HCT116 (cell line): ENCODE measurements at regions not wholly inside any gene's neighbourhood (a gene's known extent, or its start where the extent isn't known, plus 50 kb on each side); places are given as distances from the start of the nearest gene placed in this dataset.

Source experiments
- ATAC-seq: fragments of 200-7000 bp; cut with Tn5 transposase; 2 replicates; pipeline ENCODE4 v1.9.1; 2020; ENCODE audit warnings: mild to moderate bottlenecking, moderate library complexity
- BruUV-seq: library from RNA; stranded (reverse); fragments of 400-500 nt; replicated peaks from 2 replicates; lab custom pipeline; 2021; lab: Mats Ljungman, UMichigan
- CTCF ChIA-PET: fragments of 300-600 bp; sonication (Branson Sonifier 250); formaldehyde crosslinking; loops from one replicate; lab custom pipeline; 2021; ENCODE audit warnings: antibody characterized with exemption; lab: Charles Lee
- POLR2A ChIA-PET: fragments of 300-600, 350-600 bp; sonication (Branson Sonifier 250); formaldehyde crosslinking; loops from one replicate; lab custom pipeline; 2021; ENCODE audit warnings: antibody characterized with exemption; lab: Charles Lee
- RAD21 ChIA-PET, 2 experiments: fragments of 300-600 bp; sonication (Branson Sonifier 250); formaldehyde crosslinking; loops; one replicate each; lab custom pipeline; 2023; ENCODE audit warnings: low total read pairs in 2 of 2; ENCODE audit not compliant: uncharacterized antibody in 2 of 2, unreplicated experiment in 2 of 2, low non-redundant PET in 1 of 2; lab: Charles Lee
- DNase-seq: peaks from one replicate; pipeline ENCODE4 v3.0.0-alpha.2; 2010; ENCODE audit warnings: low read depth, low spot score
- H2AFZ ChIP-seq: fragments of 200-600 bp; shearing (Covaris generic), sonication (generic); 2 replicates; pipeline ENCODE4 v1.6.1; 2017; ENCODE audit warnings: low read depth, mixed run types, mixed read lengths, antibody characterized with exemption, low read length; ENCODE audit not compliant: poor library complexity, severe bottlenecking
- H3K27ac ChIP-seq: 2 replicates; pipeline ENCODE4 v1.5.1; 2012; ENCODE audit warnings: low read depth, low read length
- H3K27me3 ChIP-seq: fragments of 200-600 bp; sonication (generic); 2 replicates; pipeline ENCODE4 v1.6.1; 2016; ENCODE audit warnings: mixed run types, low read length, mixed read lengths; ENCODE audit not compliant: insufficient read depth
- H3K36me3 ChIP-seq, 2 experiments: fragments of 200-500 bp in 1 of 2; fragments of 200-600 bp in 1 of 2; sonication (Bioruptor generic) in 1 of 2; sonication (generic) in 1 of 2; 2 replicates each; pipeline versions ENCODE4 v1.5.1 to v1.6.1; 2014 to 2016; ENCODE audit warnings: low read length in 2 of 2, inconsistent platforms in 1 of 2, mixed read lengths in 1 of 2, mixed run types in 1 of 2; ENCODE audit not compliant: insufficient read depth in 2 of 2, control insufficient read depth in 1 of 2
- H3K4me1 ChIP-seq, 2 experiments: fragments of 200-600 bp in 1 of 2; sonication (generic) in 1 of 2; 2 replicates each; pipeline versions ENCODE4 v1.5.1 to v1.6.1; 2012 to 2017; ENCODE audit warnings: low read length in 2 of 2, inconsistent platforms in 1 of 2, mild to moderate bottlenecking in 1 of 2, mixed read lengths in 1 of 2, mixed run types in 1 of 2, moderate library complexity in 1 of 2; ENCODE audit not compliant: insufficient read depth in 2 of 2, control insufficient read depth in 1 of 2
- H3K4me2 ChIP-seq: fragments of 200-600 bp; sonication (generic); 2 replicates; pipeline ENCODE4 v1.6.1; 2017; ENCODE audit warnings: mixed run types, low read length, mixed read lengths
- H3K4me3 ChIP-seq, 2 experiments: fragments of 200-600 bp in 1 of 2; sonication (generic) in 1 of 2; replicated peaks in 1 of 2; 2 replicates each; pipeline ENCODE4 v1.5.1; 2011 to 2016; ENCODE audit warnings: low read length in 2 of 2, control low read depth in 1 of 2, low read depth in 1 of 2, mild to moderate bottlenecking in 1 of 2, mixed read lengths in 1 of 2, mixed run types in 1 of 2
- H3K79me2 ChIP-seq: fragments of 200-600 bp; sonication (generic); 2 replicates; pipeline ENCODE4 v1.6.1; 2017; ENCODE audit warnings: mild to moderate bottlenecking, mixed run types, low read length, moderate library complexity, mixed read lengths; ENCODE audit not compliant: insufficient read depth
- H3K9ac ChIP-seq: fragments of 200-600 bp; sonication (generic); 2 replicates; pipeline ENCODE4 v1.6.1; 2016; ENCODE audit warnings: low read length, mixed read lengths
- H3K9me2 ChIP-seq: fragments of 200-600 bp; sonication (generic), shearing (Covaris generic); 2 replicates; pipeline ENCODE4 v1.6.1; 2017; ENCODE audit warnings: mixed run types, mild to moderate bottlenecking, moderate library complexity; ENCODE audit not compliant: insufficient read depth
- H3K9me3 ChIP-seq, 2 experiments: fragments of 200-500 bp in 1 of 2; fragments of 200-600 bp in 1 of 2; sonication (Bioruptor generic) in 1 of 2; sonication (generic) in 1 of 2; 2 replicates each; pipeline ENCODE4 v1.6.1; 2014 to 2017; ENCODE audit warnings: low read length in 2 of 2, mixed read lengths in 2 of 2, inconsistent platforms in 1 of 2, low read depth in 1 of 2, mild to moderate bottlenecking in 1 of 2, mixed run types in 1 of 2, moderate library complexity in 1 of 2; ENCODE audit not compliant: control insufficient read depth in 1 of 2, insufficient read depth in 1 of 2
- H4K20me1 ChIP-seq: fragments of 200-600 bp; sonication (generic), shearing (Covaris generic); 2 replicates; pipeline ENCODE4 v1.6.1; 2017; ENCODE audit warnings: mixed run types, mild to moderate bottlenecking, moderate library complexity; ENCODE audit not compliant: insufficient read depth
- CEBPB ChIP-seq: IDR thresholded peaks from 2 replicates; pipeline ENCODE4 v1.6.1; 2012; ENCODE audit warnings: low read depth
- ELF1 ChIP-seq: IDR thresholded peaks from 2 replicates; pipeline ENCODE4 v1.6.1; 2012; ENCODE audit warnings: low read depth, borderline replicate concordance
- EZH2 ChIP-seq: fragments of 200-600 bp; sonication (generic); IDR thresholded peaks from 2 replicates; pipeline ENCODE4 v1.6.1; 2017; ENCODE audit warnings: antibody characterized with exemption, mixed run types
- EZH2phosphoT487 ChIP-seq: fragments of 200-600 bp; IDR thresholded peaks from 2 replicates; pipeline ENCODE4 v1.6.1; 2018; ENCODE audit warnings: antibody characterized with exemption, borderline replicate concordance
- FOSL1 ChIP-seq: IDR thresholded peaks from 2 replicates; pipeline ENCODE4 v1.6.1; 2012; ENCODE audit warnings: low read depth
- JUND ChIP-seq: IDR thresholded peaks from 2 replicates; pipeline ENCODE4 v1.6.1; 2012
- POLR2A ChIP-seq: IDR thresholded peaks from 2 replicates; pipeline ENCODE4 v1.7.0; 2011; ENCODE audit warnings: borderline replicate concordance; ENCODE audit not compliant: insufficient read depth, insufficient read length; ENCODE audit errors: extremely low read depth
- POLR2AphosphoS5 ChIP-seq: IDR thresholded peaks from 2 replicates; pipeline ENCODE4 v1.6.1; 2011; ENCODE audit warnings: mild to moderate bottlenecking, low read depth, low read length, moderate library complexity
- SP1 ChIP-seq: IDR thresholded peaks from 2 replicates; pipeline ENCODE4 v1.6.1; 2012; ENCODE audit warnings: low read depth
- SRF ChIP-seq: IDR thresholded peaks from 2 replicates; pipeline ENCODE4 v1.6.1; 2012; ENCODE audit warnings: low read depth
- TCF7L2 ChIP-seq: IDR thresholded peaks from 2 replicates; pipeline ENCODE4 v1.7.0; 2011; ENCODE audit warnings: borderline replicate concordance, inconsistent platforms; ENCODE audit not compliant: insufficient read depth, insufficient read length; ENCODE audit errors: extremely low read depth
- YY1 ChIP-seq: IDR thresholded peaks from 2 replicates; pipeline ENCODE4 v1.6.1; 2011; ENCODE audit warnings: low read length, low read depth, moderate library complexity, mild to moderate bottlenecking; ENCODE audit not compliant: insufficient replicate concordance; ENCODE audit errors: extremely low read depth
- ZFX ChIP-seq: fragments of 450-650 bp; IDR thresholded peaks from 2 replicates; pipeline ENCODE4 v1.6.1; 2017
- intact Hi-C: fragments of 100-400 bp; cut with micrococcal nuclease; formaldehyde crosslinking; loops from 2 replicates; pipeline ENCODE4 v1.10.0; 2022
- TF ChIP-seq, protein P1 (sequence below): IDR thresholded peaks from 2 replicates; pipeline ENCODE4 v1.6.1; 2012; ENCODE audit warnings: low read depth
- TF ChIP-seq, protein P2 (sequence below), 3 experiments: fragments of 200-600 bp in 1 of 3; sonication (generic) in 1 of 3; IDR thresholded peaks in 2 of 3; conservative IDR thresholded peaks in 1 of 3; 2 replicates each; pipeline ENCODE4 v1.5.1; 2012 to 2017; ENCODE audit warnings: low read depth in 2 of 3, low read length in 2 of 3, antibody characterized with exemption in 1 of 3, borderline replicate concordance in 1 of 3, control low read depth in 1 of 3, mild to moderate bottlenecking in 1 of 3, mixed read lengths in 1 of 3, mixed run types in 1 of 3, moderate library complexity in 1 of 3; ENCODE audit not compliant: insufficient read depth in 1 of 3
- TF ChIP-seq, protein P3 (sequence below): IDR thresholded peaks from 2 replicates; pipeline ENCODE4 v1.6.1; 2012

DNA sequence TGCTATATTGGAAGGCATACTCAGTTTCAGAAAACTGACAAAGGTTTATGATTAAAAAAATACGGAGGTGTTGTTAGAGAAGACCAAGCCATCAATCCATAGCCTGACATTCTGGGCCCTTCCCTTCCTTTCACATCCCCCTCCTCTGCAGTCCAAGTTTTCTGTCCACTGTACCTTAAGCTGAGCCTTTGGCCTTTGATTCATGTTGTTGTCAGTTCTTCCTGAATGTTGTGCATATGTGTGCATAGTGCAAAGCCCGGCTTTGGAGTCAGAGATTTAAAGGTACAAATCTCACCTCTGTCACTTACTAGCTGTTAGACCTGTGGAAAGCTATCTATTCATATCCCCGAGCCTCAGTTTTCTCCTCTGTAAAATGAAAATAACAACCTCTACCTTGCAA is 104.9 kb upstream of the AGBL1 start:
- no TSS peak for BruUV-seq
- Histone ChIP-seq H3K4me1 (no peaks in the 10 kb centered on the region), H2AFZ (no peak overlapping the region), H3K9me3 (no peaks in the 10 kb centered on the region), H3K9ac (no peak overlapping the region), H3K27me3 (0 out of 2 replicates have a peak, but pooled peaks cover 14% of the 10 kb centered on the region), H4K20me1 (no peaks in the 10 kb centered on the region), H3K9me2 (no peaks in the 10 kb centered on the region), H3K4me3 (no peak overlapping the region), H3K27ac (no peak overlapping the region), H3K36me3 (no peaks in the 10 kb centered on the region), H3K4me2 (no peak overlapping the region), H3K79me2 (no peaks in the 10 kb centered on the region)
- TF ChIP-seq, protein P1, sequence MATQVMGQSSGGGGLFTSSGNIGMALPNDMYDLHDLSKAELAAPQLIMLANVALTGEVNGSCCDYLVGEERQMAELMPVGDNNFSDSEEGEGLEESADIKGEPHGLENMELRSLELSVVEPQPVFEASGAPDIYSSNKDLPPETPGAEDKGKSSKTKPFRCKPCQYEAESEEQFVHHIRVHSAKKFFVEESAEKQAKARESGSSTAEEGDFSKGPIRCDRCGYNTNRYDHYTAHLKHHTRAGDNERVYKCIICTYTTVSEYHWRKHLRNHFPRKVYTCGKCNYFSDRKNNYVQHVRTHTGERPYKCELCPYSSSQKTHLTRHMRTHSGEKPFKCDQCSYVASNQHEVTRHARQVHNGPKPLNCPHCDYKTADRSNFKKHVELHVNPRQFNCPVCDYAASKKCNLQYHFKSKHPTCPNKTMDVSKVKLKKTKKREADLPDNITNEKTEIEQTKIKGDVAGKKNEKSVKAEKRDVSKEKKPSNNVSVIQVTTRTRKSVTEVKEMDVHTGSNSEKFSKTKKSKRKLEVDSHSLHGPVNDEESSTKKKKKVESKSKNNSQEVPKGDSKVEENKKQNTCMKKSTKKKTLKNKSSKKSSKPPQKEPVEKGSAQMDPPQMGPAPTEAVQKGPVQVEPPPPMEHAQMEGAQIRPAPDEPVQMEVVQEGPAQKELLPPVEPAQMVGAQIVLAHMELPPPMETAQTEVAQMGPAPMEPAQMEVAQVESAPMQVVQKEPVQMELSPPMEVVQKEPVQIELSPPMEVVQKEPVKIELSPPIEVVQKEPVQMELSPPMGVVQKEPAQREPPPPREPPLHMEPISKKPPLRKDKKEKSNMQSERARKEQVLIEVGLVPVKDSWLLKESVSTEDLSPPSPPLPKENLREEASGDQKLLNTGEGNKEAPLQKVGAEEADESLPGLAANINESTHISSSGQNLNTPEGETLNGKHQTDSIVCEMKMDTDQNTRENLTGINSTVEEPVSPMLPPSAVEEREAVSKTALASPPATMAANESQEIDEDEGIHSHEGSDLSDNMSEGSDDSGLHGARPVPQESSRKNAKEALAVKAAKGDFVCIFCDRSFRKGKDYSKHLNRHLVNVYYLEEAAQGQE: no peak
- no peak for TF ChIP-seq TCF7L2
- no peak for TF ChIP-seq ELF1
- no peak for TF ChIP-seq ZFX
- no peak for TF ChIP-seq YY1
- TF ChIP-seq POLR2A: no peak
- no peak for TF ChIP-seq SP1
- no peak for TF ChIP-seq CEBPB
- TF ChIP-seq, protein P2, sequence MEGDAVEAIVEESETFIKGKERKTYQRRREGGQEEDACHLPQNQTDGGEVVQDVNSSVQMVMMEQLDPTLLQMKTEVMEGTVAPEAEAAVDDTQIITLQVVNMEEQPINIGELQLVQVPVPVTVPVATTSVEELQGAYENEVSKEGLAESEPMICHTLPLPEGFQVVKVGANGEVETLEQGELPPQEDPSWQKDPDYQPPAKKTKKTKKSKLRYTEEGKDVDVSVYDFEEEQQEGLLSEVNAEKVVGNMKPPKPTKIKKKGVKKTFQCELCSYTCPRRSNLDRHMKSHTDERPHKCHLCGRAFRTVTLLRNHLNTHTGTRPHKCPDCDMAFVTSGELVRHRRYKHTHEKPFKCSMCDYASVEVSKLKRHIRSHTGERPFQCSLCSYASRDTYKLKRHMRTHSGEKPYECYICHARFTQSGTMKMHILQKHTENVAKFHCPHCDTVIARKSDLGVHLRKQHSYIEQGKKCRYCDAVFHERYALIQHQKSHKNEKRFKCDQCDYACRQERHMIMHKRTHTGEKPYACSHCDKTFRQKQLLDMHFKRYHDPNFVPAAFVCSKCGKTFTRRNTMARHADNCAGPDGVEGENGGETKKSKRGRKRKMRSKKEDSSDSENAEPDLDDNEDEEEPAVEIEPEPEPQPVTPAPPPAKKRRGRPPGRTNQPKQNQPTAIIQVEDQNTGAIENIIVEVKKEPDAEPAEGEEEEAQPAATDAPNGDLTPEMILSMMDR (IDR thresholded peaks at IDR 0.05 in 2 of 3, conservative IDR thresholded peaks at IDR 0.05 in 1 of 3; ENCODE audit: borderline replicate concordance in 1 of 3, insufficient read depth in 1 of 3, low read depth in 2 of 3, low read length in 2 of 3): no peak
- TF ChIP-seq, protein P3, sequence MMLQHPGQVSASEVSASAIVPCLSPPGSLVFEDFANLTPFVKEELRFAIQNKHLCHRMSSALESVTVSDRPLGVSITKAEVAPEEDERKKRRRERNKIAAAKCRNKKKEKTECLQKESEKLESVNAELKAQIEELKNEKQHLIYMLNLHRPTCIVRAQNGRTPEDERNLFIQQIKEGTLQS: no peak
- no peak for TF ChIP-seq POLR2AphosphoS5
- no peak for TF ChIP-seq SRF
- no peak for TF ChIP-seq EZH2
- no peak for TF ChIP-seq FOSL1
- TF ChIP-seq EZH2phosphoT487: no peak
- no peak for TF ChIP-seq JUND
- ATAC-seq (no peak), DNase-seq (no peak)
- intact Hi-C loops: no loop called here
- ChIA-PET CTCF (no interaction called here), POLR2A (no interaction called here), RAD21 (no interaction called here)
